Mesothelial cell of epicardium (in vitro differentiated cells): ENCODE measurements at regions not wholly inside any gene's neighbourhood (a gene's known extent, or its start where the extent isn't known, plus 50 kb on each side); places are given as distances from the start of the nearest gene placed in this dataset.

ENCODE experiments used
- DNase-seq, 2 experiments: peaks; one replicate each; pipeline ENCODE4 v3.0.0; 2021; ENCODE audit warnings: low spot score in 2 of 2; ENCODE audit not compliant: unreplicated experiment in 2 of 2
- H3K27ac Mint-ChIP-seq: 2 replicates; pipeline ENCODE4 v1.8.0; 2021; ENCODE audit warnings: mixed read lengths
- H3K27me3 Mint-ChIP-seq: 2 replicates; pipeline ENCODE4 v1.8.0; 2021; ENCODE audit warnings: low read depth, mixed read lengths
- H3K36me3 Mint-ChIP-seq: 2 replicates; pipeline ENCODE4 v1.8.0; 2021; ENCODE audit warnings: mixed read lengths
- H3K4me1 Mint-ChIP-seq: 2 replicates; pipeline ENCODE4 v1.8.0; 2021; ENCODE audit warnings: mixed read lengths
- H3K4me3 Mint-ChIP-seq: 2 replicates; pipeline ENCODE4 v1.8.0; 2021; ENCODE audit warnings: mild to moderate bottlenecking, moderate library complexity, mixed read lengths
- H3K9me3 Mint-ChIP-seq: 2 replicates; pipeline ENCODE4 v1.8.0; 2021; ENCODE audit warnings: mixed read lengths
- TF ChIP-seq, protein P1 (sequence below): fragments of 200-600 bp; sonication (generic); IDR thresholded peaks from one replicate; pipeline ENCODE4 v1.5.0; 2021; ENCODE audit warnings: antibody characterized with exemption; ENCODE audit not compliant: unreplicated experiment

DNA sequence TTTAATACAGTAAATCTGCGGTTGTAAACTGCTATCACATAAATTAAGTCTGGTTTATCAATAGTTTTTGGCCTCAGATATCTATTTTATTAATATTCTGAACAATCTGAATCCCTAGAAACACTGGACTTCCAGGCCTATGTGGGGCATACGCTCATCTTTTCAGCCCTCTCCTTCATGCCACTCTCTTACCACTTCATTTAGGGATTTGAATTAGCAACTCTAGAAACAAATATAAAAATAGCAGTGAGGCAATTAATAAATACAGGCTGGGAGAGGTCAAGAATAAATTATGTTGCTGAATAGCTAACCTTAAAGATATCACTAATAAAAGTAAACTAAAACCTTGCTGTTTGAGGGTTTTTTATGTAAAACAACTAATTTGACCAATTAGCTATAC lies 480.3 kb upstream of the CD180 start:
- no peak overlapping the region for H3K4me3 Mint-ChIP-seq
- no peaks in the 10 kb centered on the region for H3K36me3 Mint-ChIP-seq
- TF ChIP-seq, protein P1, sequence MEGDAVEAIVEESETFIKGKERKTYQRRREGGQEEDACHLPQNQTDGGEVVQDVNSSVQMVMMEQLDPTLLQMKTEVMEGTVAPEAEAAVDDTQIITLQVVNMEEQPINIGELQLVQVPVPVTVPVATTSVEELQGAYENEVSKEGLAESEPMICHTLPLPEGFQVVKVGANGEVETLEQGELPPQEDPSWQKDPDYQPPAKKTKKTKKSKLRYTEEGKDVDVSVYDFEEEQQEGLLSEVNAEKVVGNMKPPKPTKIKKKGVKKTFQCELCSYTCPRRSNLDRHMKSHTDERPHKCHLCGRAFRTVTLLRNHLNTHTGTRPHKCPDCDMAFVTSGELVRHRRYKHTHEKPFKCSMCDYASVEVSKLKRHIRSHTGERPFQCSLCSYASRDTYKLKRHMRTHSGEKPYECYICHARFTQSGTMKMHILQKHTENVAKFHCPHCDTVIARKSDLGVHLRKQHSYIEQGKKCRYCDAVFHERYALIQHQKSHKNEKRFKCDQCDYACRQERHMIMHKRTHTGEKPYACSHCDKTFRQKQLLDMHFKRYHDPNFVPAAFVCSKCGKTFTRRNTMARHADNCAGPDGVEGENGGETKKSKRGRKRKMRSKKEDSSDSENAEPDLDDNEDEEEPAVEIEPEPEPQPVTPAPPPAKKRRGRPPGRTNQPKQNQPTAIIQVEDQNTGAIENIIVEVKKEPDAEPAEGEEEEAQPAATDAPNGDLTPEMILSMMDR, result no peak
- no peak for DNase-seq
- H3K4me1 Mint-ChIP-seq, result no peaks in the 10 kb centered on the region
- no peak overlapping the region for H3K27ac Mint-ChIP-seq
- peaks cover 3% of the 10 kb centered on the region for H3K9me3 Mint-ChIP-seq
- H3K27me3 Mint-ChIP-seq, result no peaks in the 10 kb centered on the region

DNA sequence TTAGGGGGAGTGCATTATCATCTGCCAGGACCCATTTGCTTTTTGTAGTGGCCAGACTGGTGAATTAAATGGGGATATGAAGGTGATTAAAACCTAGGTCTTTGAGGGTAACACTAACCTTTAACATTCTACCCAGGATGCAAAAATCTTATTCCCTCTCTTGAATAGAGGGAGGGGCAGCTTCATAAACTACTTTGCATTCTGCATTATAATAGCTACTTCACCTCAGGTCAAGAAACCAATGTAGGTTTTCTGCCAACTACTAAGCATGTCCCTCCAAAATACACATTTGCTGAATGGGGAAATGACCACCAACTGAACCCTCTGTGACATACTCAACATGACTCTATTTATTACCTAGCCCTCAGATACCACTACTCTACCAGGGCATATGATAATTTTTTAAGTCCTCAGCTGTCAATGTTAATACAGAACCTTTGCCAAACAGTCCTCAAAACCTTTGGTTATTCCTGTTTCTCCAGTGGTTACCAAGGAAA lies 477.6 kb upstream of the CD180 start:
- Mint-ChIP-seq H3K27me3 (no peaks in the 10 kb centered on the region), H3K36me3 (no peaks in the 10 kb centered on the region), H3K4me3 (no peak overlapping the region), H3K4me1 (no peaks in the 10 kb centered on the region), H3K9me3 (peaks cover 4% of the 10 kb centered on the region), H3K27ac (no peak overlapping the region)
- DNase-seq, result no peak
- TF ChIP-seq, protein P1, result no peak

DNA sequence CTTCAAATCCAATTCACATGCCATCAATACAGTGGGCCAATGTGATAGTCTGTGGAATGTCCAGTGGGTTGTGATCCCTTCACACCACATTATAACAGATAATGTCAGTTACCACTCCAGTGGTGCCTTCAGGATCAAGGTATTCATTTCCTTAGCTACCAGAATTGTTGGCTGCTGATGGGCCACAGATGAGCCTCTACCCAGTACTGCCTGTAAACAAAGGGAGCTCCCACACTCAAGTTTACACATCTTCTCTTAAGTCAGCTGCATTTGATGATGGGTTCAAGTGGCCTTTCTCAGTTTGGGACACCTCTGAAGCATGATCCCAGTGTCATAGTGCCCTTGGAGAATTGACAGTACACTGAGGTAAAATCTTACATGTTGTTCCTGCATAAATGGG lies 477.0 kb upstream of the CD180 start:
- no peaks in the 10 kb centered on the region for H3K4me1 Mint-ChIP-seq
- H3K27ac Mint-ChIP-seq, result no peak overlapping the region
- no peaks in the 10 kb centered on the region for H3K27me3 Mint-ChIP-seq
- TF ChIP-seq, protein P1, result no peak
- peaks cover 4% of the 10 kb centered on the region for H3K9me3 Mint-ChIP-seq
- H3K36me3 Mint-ChIP-seq, result no peaks in the 10 kb centered on the region
- H3K4me3 Mint-ChIP-seq, result no peak overlapping the region
- DNase-seq, result no peak

DNA sequence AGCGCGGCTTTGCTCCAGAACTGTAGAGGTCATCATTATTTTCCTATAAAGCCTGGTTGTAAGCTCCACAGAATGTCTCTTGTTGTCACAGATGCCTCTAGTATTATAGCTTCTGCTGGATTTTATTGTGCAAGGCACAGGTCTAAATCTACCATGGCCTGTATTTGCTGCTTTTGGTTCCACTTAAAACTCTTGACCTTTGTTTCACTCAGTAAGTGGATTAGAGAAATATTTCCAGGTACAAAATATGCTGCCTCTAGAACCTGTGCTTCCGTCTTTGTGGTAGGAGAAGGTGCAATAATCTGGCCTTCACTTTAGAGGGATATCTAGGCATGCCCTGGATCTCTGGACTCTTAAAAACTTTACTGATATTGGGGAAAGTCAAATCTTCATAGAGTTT lies 476.6 kb upstream of the CD180 start:
- Mint-ChIP-seq H3K36me3 (no peaks in the 10 kb centered on the region), H3K9me3 (peaks cover 9% of the 10 kb centered on the region), H3K4me3 (no peak overlapping the region), H3K27ac (no peak overlapping the region), H3K4me1 (no peaks in the 10 kb centered on the region), H3K27me3 (no peaks in the 10 kb centered on the region)
- DNase-seq, result no peak
- TF ChIP-seq, protein P1, result no peak

DNA sequence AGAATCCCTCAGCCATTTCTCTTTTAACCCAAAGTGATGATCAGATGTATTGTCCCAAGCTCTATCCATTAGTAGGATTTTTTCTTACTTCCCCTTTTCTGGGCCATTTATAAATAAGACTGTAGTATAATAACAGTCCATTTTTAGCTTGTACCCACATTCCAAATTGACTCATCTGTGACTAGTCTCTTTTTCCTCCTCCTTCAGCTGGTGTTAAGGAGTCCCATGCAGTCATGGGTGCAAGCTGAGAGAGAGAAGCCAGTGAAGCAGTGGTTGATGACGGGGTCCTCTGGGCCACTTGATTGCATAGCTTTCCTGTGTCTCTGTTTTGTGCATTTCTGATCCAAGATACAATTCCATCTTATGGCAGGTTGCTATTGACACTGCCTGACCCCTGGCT lies 476.0 kb upstream of the CD180 start:
- Mint-ChIP-seq H3K36me3 (no peaks in the 10 kb centered on the region), H3K4me3 (no peak overlapping the region), H3K27me3 (no peaks in the 10 kb centered on the region), H3K9me3 (peaks cover 14% of the 10 kb centered on the region), H3K27ac (no peak overlapping the region), H3K4me1 (no peaks in the 10 kb centered on the region)
- no peak for DNase-seq
- TF ChIP-seq, protein P1, result no peak

DNA sequence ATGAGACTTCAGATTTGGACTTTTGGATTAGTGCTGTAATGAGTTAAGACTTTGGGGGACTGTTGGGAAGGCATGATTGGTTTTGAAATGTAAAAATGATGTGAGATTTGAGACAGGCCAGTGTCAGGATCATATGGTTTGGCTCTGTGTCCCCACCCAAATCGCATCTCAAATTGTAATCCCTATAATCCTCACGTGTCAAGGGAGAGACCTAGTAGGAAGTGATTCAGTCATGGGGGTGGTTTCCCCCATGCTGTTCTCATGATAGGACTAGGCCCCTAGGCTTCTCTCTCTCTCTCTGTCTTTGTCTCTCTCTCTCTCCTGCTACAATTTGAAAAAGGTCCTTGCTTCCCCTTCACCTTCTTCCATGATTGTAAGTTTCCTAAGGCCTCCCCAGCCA lies 473.3 kb upstream of the CD180 start:
- TF ChIP-seq, protein P1, result no peak
- Mint-ChIP-seq H3K27ac (no peak overlapping the region), H3K9me3 (peaks cover 25% of the 10 kb centered on the region), H3K27me3 (no peaks in the 10 kb centered on the region), H3K4me1 (no peaks in the 10 kb centered on the region), H3K36me3 (peaks cover 3% of the 10 kb centered on the region), H3K4me3 (no peak overlapping the region)
- no peak for DNase-seq
